Lower lobe of right lung (tissue), 2 donors: ENCODE measurements at regions not wholly inside any gene's neighbourhood (a gene's known extent, or its start where the extent isn't known, plus 50 kb on each side); places are given as distances from the start of the nearest gene placed in this dataset.
A peak's percentile ranks its signal among the peaks of the same experiment; 100 is the strongest.

Experiments
- ATAC-seq, 2 donors: fragments of 200-7000 bp; cut with Tn5 transposase; one replicate each; pipeline ENCODE4 v1.9.1; 2020 to 2022; ENCODE audit warnings: mild to moderate bottlenecking in 2 of 2, moderate library complexity in 2 of 2
- DNase-seq: peaks from one replicate; pipeline ENCODE4 v3.0.0-alpha.2; 2020
- H3K27ac ChIP-seq: fragments of 200-600 bp; one replicate; pipeline ENCODE4 v1.8.0; 2022
- H3K27me3 ChIP-seq: fragments of 200-600 bp; one replicate; pipeline ENCODE4 v1.8.0; 2022; ENCODE audit warnings: low read depth
- H3K36me3 ChIP-seq: fragments of 200-600 bp; one replicate; pipeline ENCODE4 v1.8.0; 2022; ENCODE audit warnings: mild to moderate bottlenecking
- H3K4me1 ChIP-seq: fragments of 200-600 bp; one replicate; pipeline ENCODE4 v1.8.0; 2022
- H3K4me3 ChIP-seq: fragments of 200-600 bp; one replicate; pipeline ENCODE4 v1.8.0; 2022; ENCODE audit warnings: mild to moderate bottlenecking
- H3K9me3 ChIP-seq: fragments of 200-600 bp; one replicate; pipeline ENCODE4 v1.8.0; 2022
- CTCF ChIP-seq: fragments of 200-600 bp; IDR thresholded peaks from one replicate; pipeline ENCODE4 v1.8.0; 2022; ENCODE audit warnings: antibody characterized with exemption, mild to moderate bottlenecking
- intact Hi-C: fragments of 100-400 bp; cut with DNase I; formaldehyde crosslinking; loops from one replicate; pipeline ENCODE4 v1.11.0; 2022
- donor health status: DM: no; HTN: yes; CAD: no; lungs with severe emphysema.

- Histone ChIP-seq H3K27me3 (no peaks in the 10 kb centered on the region), H3K9me3 (no peaks in the 10 kb centered on the region), H3K4me1 (no peaks in the 10 kb centered on the region), H3K36me3 (no peaks in the 10 kb centered on the region), H3K27ac (no peak overlapping the region), H3K4me3 (no peak overlapping the region)
- no peak for ATAC-seq
- no peak for DNase-seq
- intact Hi-C loops, result no loop called here
- TF ChIP-seq CTCF, result no peak
These were observed 207.7 kb upstream of the SLC16A7 start for GRCh38 chr12:59388176-59388575.

- H3K27me3 ChIP-seq, result no peaks in the 10 kb centered on the region
- H3K4me1 ChIP-seq, result no peaks in the 10 kb centered on the region
- intact Hi-C loops, result no loop called here
- DNase-seq (no peak), ATAC-seq (no peak)
- TF ChIP-seq CTCF, result no peak
- H3K4me3 ChIP-seq, result no peak overlapping the region
- H3K27ac ChIP-seq, result no peak overlapping the region
- no peaks in the 10 kb centered on the region for H3K36me3 ChIP-seq
- H3K9me3 ChIP-seq, result no peaks in the 10 kb centered on the region
These were observed 209.6 kb upstream of the SLC16A7 start for GRCh38 chr12:59386236-59386635.

- intact Hi-C loops, result no loop called here
- H3K9me3 ChIP-seq, result no peaks in the 10 kb centered on the region
- H3K27me3 ChIP-seq, result no peaks in the 10 kb centered on the region
- no peaks in the 10 kb centered on the region for H3K36me3 ChIP-seq
- ATAC-seq (no peak), DNase-seq (no peak)
- H3K4me1 ChIP-seq, result no peaks in the 10 kb centered on the region
- TF ChIP-seq CTCF, result no peak
- peak overlapping the region; percentile 42 for H3K27ac ChIP-seq
- H3K4me3 ChIP-seq, result no peak overlapping the region
These were observed 212.6 kb upstream of the SLC16A7 start for GRCh38 chr12:59383079-59383822.

GRCh38 chr12:59382282-59383078 is 213.3 kb upstream of the SLC16A7 start:
- no peaks in the 10 kb centered on the region for H3K9me3 ChIP-seq
- no peak for TF ChIP-seq CTCF
- H3K27ac ChIP-seq, result peak overlapping the region; percentile 42
- H3K4me1 ChIP-seq, result no peaks in the 10 kb centered on the region
- no peak for ATAC-seq
- no peak overlapping the region for H3K4me3 ChIP-seq
- H3K36me3 ChIP-seq, result no peaks in the 10 kb centered on the region
- DNase-seq, result no peak
- H3K27me3 ChIP-seq, result no peaks in the 10 kb centered on the region
- intact Hi-C loops, result no loop called here

GRCh38 chr12:59381106-59381505 is 214.7 kb upstream of the SLC16A7 start:
- Histone ChIP-seq H3K4me3 (no peak overlapping the region), H3K27me3 (no peaks in the 10 kb centered on the region), H3K9me3 (no peaks in the 10 kb centered on the region), H3K36me3 (no peaks in the 10 kb centered on the region), H3K27ac (no peak overlapping the region), H3K4me1 (no peaks in the 10 kb centered on the region)
- intact Hi-C loops, result no loop called here
- no peak for TF ChIP-seq CTCF
- no peak for DNase-seq
- ATAC-seq, result no peak
